ENCODE measurements at regions not wholly inside any gene's neighbourhood (a gene's known extent, or its start where the extent isn't known, plus 50 kb on each side); places are given as distances from the start of the nearest gene placed in this dataset.

DNA sequence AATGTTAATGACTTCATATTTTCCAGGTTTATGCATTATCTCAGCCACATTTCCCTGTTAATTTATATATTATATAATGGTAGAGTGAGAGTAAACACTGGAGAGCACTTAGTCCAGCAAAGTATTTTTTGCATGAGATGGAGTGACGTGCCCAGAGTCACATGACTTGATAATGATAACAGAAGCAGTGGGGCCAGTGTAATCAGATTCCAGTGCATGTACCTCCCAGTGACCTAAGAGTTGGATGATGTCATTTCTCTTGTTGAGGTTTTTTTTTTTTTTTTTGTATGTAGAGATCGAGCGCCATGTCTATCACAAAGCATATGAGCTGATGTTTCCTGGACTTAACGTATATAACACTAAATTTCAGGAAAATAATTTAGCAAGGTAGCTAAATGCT, 375.3 kb downstream of the CNTN6 start:
- Histone ChIP-seq H3K27ac (ENCODE audit: low read depth in 1 of 2, low read length in 2 of 2) (no peak overlapping the region), H2AFZ (ENCODE audit: insufficient read depth, low read depth, low read length, poor library complexity, severe bottlenecking) (no peak overlapping the region), H3K4me3 (replicated peaks in 1 of 3; ENCODE audit: low read depth in 2 of 3, low read length in 3 of 3) (no peak overlapping the region), H4K20me1 (ENCODE audit: insufficient read depth, low read length) (no peaks in the 10 kb centered on the region), H3K4me2 (replicated peaks; ENCODE audit: extremely low read depth, low read length, poor library complexity, severe bottlenecking) (no peak overlapping the region), H3K4me1 (ENCODE audit: control insufficient read depth in 1 of 2, insufficient read depth in 2 of 2, low read length in 2 of 2) (no peaks in the 10 kb centered on the region), H3K79me2 (ENCODE audit: insufficient read depth, low read length) (no peaks in the 10 kb centered on the region), H3K9ac (ENCODE audit: insufficient read depth, low read length, poor library complexity, severe bottlenecking) (no peak overlapping the region), H3K36me3 (replicated peaks in 1 of 2; ENCODE audit: control insufficient read depth in 1 of 2, insufficient read depth in 2 of 2, low read length in 2 of 2) (no peaks in the 10 kb centered on the region), H3K9me3 (replicated peaks in 1 of 2; ENCODE audit: control insufficient read depth in 1 of 2, insufficient read depth in 1 of 2, low read length in 2 of 2) (peaks cover 0 to 7% of the 10 kb centered on the region in 2 donors), H3K27me3 (ENCODE audit: control insufficient read depth in 2 of 2, insufficient read depth in 2 of 2, low read length in 2 of 2) (no peaks in the 10 kb centered on the region)
- H3K27ac Mint-ChIP-seq: no peak overlapping the region
- H3K4me3 Mint-ChIP-seq: no peak overlapping the region
- H3K36me3 Mint-ChIP-seq: no peaks in the 10 kb centered on the region
- H3K4me1 Mint-ChIP-seq: no peaks in the 10 kb centered on the region
- no peak for DNase-seq
- 86% methylated on average over 1 of the region's 4 CpGs for WGBS (ENCODE audit: insufficient coverage)
- TF ChIP-seq, protein P1, sequence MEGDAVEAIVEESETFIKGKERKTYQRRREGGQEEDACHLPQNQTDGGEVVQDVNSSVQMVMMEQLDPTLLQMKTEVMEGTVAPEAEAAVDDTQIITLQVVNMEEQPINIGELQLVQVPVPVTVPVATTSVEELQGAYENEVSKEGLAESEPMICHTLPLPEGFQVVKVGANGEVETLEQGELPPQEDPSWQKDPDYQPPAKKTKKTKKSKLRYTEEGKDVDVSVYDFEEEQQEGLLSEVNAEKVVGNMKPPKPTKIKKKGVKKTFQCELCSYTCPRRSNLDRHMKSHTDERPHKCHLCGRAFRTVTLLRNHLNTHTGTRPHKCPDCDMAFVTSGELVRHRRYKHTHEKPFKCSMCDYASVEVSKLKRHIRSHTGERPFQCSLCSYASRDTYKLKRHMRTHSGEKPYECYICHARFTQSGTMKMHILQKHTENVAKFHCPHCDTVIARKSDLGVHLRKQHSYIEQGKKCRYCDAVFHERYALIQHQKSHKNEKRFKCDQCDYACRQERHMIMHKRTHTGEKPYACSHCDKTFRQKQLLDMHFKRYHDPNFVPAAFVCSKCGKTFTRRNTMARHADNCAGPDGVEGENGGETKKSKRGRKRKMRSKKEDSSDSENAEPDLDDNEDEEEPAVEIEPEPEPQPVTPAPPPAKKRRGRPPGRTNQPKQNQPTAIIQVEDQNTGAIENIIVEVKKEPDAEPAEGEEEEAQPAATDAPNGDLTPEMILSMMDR (IDR thresholded peaks at IDR 0.05): no peak
- H3K9me3 Mint-ChIP-seq: peaks cover 0 to 14% (median 3%) of the 10 kb centered on the region in 7 donors
- intact Hi-C loops (cut with micrococcal nuclease): no loop called here
- H3K27me3 Mint-ChIP-seq (ENCODE audit: low read depth in 3 of 3): no peaks in the 10 kb centered on the region

DNA sequence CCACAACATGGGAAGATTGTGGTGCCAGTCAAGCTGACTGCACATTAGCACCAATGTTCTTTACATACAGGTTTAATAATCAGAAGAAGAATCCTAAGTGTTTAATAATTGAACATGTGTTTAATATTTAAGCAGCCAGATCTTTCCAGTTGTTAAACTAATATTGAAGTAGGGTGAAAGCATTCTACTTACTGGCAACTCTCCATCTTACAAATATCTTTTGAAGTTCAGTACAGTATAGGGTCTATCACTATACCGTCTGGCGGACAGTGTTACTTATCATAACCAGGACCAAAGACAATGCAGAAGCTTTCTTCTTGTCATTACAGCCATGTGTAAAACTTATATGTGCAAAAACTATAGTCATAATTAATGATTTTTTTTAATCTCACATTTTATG, 376.4 kb downstream of the CNTN6 start:
- Mint-ChIP-seq H3K27me3 (ENCODE audit: low read depth in 3 of 3) (no peaks in the 10 kb centered on the region), H3K27ac (no peak overlapping the region), H3K36me3 (no peaks in the 10 kb centered on the region), H3K4me1 (no peaks in the 10 kb centered on the region), H3K4me3 (no peak overlapping the region), H3K9me3 (peaks cover 0 to 14% (median 3%) of the 10 kb centered on the region in 7 donors)
- Histone ChIP-seq H3K27me3 (ENCODE audit: control insufficient read depth in 2 of 2, insufficient read depth in 2 of 2, low read length in 2 of 2) (no peaks in the 10 kb centered on the region), H3K79me2 (ENCODE audit: insufficient read depth, low read length) (no peaks in the 10 kb centered on the region), H3K9me3 (replicated peaks in 1 of 2; ENCODE audit: control insufficient read depth in 1 of 2, insufficient read depth in 1 of 2, low read length in 2 of 2) (peaks cover 0 to 7% of the 10 kb centered on the region in 2 donors), H3K4me2 (replicated peaks; ENCODE audit: extremely low read depth, low read length, poor library complexity, severe bottlenecking) (no peak overlapping the region), H3K27ac (ENCODE audit: low read depth in 1 of 2, low read length in 2 of 2) (no peak overlapping the region), H3K9ac (ENCODE audit: insufficient read depth, low read length, poor library complexity, severe bottlenecking) (no peak overlapping the region), H3K4me3 (replicated peaks in 1 of 3; ENCODE audit: low read depth in 2 of 3, low read length in 3 of 3) (no peak overlapping the region), H4K20me1 (ENCODE audit: insufficient read depth, low read length) (no peaks in the 10 kb centered on the region), H2AFZ (ENCODE audit: insufficient read depth, low read depth, low read length, poor library complexity, severe bottlenecking) (no peak overlapping the region), H3K4me1 (ENCODE audit: control insufficient read depth in 1 of 2, insufficient read depth in 2 of 2, low read length in 2 of 2) (no peaks in the 10 kb centered on the region), H3K36me3 (replicated peaks in 1 of 2; ENCODE audit: control insufficient read depth in 1 of 2, insufficient read depth in 2 of 2, low read length in 2 of 2) (no peaks in the 10 kb centered on the region)
- intact Hi-C loops (cut with micrococcal nuclease): no loop called here
- TF ChIP-seq, protein P1 (IDR thresholded peaks at IDR 0.05): no peak
- no peak for DNase-seq
- no CpG with 5 or more reads among the region's 2 CpGs for WGBS (ENCODE audit: insufficient coverage)
